Vagina (tissue), 2 donors: ENCODE measurements at regions not wholly inside any gene's neighbourhood (a gene's known extent, or its start where the extent isn't known, plus 50 kb on each side); places are given as distances from the start of the nearest gene placed in this dataset.

Experiments used
- POLR2A ChIP-seq, 2 donors: fragments of 450-650 bp; IDR thresholded peaks; one replicate each; pipeline ENCODE4 v1.6.1; 2017; ENCODE audit warnings: antibody characterized with exemption in 2 of 2, mild to moderate bottlenecking in 2 of 2, moderate library complexity in 2 of 2
- POLR2AphosphoS5 ChIP-seq, 2 donors: sonication (generic); formaldehyde crosslinking; IDR thresholded peaks; one replicate each; pipeline ENCODE4 v1.9.0; 2017; ENCODE audit warnings: antibody characterized with exemption in 2 of 2, mild to moderate bottlenecking in 2 of 2, low read depth in 1 of 2; ENCODE audit not compliant: insufficient read depth in 1 of 2
- TF ChIP-seq, protein P1 (sequence below), 3 experiments: fragments of 450-650 bp in 2 of 3; fragments of 200-600 bp in 1 of 3; sonication (generic) in 1 of 3; IDR thresholded peaks; one replicate each; pipeline ENCODE4 v1.5.1; 2017 to 2019; ENCODE audit warnings: antibody characterized with exemption in 3 of 3, mild to moderate bottlenecking in 2 of 3, moderate library complexity in 2 of 3

DNA sequence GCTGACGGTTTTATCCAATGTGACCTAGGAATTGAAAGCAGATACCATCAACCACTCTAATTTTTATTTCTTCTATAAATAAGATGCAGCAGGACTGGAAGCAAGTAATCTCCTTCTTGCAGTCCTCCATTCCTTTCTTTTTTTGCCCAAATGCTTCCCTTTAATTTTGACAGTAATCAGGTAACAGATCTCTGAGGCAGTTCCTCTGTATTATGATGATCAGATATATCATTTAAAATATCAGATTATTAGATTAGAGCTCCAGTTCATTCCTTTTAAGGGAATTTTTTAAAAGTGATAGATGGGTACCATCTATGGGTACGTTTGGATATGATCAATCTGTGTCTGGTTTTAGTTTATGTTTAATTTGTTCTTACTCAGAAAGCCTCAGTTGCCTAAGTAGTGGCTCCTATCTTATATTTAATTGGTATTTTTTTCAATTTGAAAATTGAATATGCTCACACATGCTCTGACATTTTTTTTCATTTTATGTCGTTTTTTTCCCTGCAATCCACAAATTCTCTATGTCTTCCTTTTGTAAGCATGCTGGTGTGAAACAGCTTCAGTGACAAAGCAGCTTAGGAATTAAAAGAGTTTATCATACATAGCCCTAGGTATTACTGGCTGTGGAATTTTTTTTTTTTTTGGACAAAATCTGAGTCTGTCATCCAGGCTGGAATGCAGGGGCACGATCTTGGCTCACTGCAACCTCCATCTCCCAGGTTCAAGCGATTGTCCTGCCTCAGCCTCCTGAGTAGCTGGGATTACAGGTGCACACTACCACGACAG, 73.7 kb upstream of the ANK2 start:
- TF ChIP-seq POLR2A (IDR thresholded peaks at IDR 0.05) (no peak), POLR2AphosphoS5 (IDR thresholded peaks at IDR 0.05; ENCODE audit: insufficient read depth in 1 of 2, low read depth in 1 of 2) (no peak)
- TF ChIP-seq, protein P1, sequence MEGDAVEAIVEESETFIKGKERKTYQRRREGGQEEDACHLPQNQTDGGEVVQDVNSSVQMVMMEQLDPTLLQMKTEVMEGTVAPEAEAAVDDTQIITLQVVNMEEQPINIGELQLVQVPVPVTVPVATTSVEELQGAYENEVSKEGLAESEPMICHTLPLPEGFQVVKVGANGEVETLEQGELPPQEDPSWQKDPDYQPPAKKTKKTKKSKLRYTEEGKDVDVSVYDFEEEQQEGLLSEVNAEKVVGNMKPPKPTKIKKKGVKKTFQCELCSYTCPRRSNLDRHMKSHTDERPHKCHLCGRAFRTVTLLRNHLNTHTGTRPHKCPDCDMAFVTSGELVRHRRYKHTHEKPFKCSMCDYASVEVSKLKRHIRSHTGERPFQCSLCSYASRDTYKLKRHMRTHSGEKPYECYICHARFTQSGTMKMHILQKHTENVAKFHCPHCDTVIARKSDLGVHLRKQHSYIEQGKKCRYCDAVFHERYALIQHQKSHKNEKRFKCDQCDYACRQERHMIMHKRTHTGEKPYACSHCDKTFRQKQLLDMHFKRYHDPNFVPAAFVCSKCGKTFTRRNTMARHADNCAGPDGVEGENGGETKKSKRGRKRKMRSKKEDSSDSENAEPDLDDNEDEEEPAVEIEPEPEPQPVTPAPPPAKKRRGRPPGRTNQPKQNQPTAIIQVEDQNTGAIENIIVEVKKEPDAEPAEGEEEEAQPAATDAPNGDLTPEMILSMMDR (IDR thresholded peaks at IDR 0.05): no peak
